ENCODE measurements at regions not wholly inside any gene's neighbourhood (a gene's known extent, or its start where the extent isn't known, plus 50 kb on each side); places are given as distances from the start of the nearest gene placed in this dataset.

DNA sequence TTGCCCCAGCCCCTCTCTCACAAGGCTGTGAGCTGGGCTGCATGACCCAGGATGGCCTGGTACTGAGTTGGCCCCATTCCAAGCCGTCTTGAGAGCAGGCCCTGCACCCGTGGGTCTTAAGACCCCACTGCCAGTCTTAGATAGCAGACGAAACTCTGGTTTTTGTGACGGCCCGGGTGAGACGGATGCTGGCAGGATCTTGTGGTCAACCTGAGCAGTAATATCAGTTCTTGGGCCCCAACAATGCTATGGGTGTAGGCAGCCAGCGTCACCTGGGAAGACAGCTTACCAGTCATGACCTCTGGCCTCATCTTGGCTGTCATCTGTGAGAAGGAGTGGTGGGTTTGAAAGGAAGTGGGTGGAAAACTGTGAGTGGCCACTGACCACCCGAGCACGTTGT, 305.8 kb downstream of the ARRDC4 start:
- no peak for DNase-seq (ENCODE audit: low read depth)
- H3K4me3 ChIP-seq (ENCODE audit: low read depth, low read length): no peak overlapping the region
- TF ChIP-seq, protein P1, sequence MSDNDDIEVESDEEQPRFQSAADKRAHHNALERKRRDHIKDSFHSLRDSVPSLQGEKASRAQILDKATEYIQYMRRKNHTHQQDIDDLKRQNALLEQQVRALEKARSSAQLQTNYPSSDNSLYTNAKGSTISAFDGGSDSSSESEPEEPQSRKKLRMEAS (IDR thresholded peaks at IDR 0.05; ENCODE audit: low read depth, low read length): no peak
- no peak for TF ChIP-seq POLR2A (IDR thresholded peaks at IDR 0.05; ENCODE audit: extremely low read depth, insufficient read length)
- no peak for TF ChIP-seq MYC (IDR thresholded peaks at IDR 0.05; ENCODE audit: low read depth, low read length)
- TF ChIP-seq, protein P2, sequence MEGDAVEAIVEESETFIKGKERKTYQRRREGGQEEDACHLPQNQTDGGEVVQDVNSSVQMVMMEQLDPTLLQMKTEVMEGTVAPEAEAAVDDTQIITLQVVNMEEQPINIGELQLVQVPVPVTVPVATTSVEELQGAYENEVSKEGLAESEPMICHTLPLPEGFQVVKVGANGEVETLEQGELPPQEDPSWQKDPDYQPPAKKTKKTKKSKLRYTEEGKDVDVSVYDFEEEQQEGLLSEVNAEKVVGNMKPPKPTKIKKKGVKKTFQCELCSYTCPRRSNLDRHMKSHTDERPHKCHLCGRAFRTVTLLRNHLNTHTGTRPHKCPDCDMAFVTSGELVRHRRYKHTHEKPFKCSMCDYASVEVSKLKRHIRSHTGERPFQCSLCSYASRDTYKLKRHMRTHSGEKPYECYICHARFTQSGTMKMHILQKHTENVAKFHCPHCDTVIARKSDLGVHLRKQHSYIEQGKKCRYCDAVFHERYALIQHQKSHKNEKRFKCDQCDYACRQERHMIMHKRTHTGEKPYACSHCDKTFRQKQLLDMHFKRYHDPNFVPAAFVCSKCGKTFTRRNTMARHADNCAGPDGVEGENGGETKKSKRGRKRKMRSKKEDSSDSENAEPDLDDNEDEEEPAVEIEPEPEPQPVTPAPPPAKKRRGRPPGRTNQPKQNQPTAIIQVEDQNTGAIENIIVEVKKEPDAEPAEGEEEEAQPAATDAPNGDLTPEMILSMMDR (IDR thresholded peaks at IDR 0.05; ENCODE audit: low read depth, low read length): no peak

- H3K4me3 ChIP-seq (ENCODE audit: low read depth, low read length): no peak overlapping the region
- TF ChIP-seq POLR2A (IDR thresholded peaks at IDR 0.05; ENCODE audit: extremely low read depth, insufficient read length) (no peak), MYC (IDR thresholded peaks at IDR 0.05; ENCODE audit: low read depth, low read length) (no peak)
- TF ChIP-seq, protein P2 (IDR thresholded peaks at IDR 0.05; ENCODE audit: low read depth, low read length): no peak
- TF ChIP-seq, protein P1 (IDR thresholded peaks at IDR 0.05; ENCODE audit: low read depth, low read length): no peak
- DNase-seq (ENCODE audit: low read depth): no peak
These were observed 307.7 kb downstream of the ARRDC4 start for GRCh38 chr15:98268163-98268562.

DNA sequence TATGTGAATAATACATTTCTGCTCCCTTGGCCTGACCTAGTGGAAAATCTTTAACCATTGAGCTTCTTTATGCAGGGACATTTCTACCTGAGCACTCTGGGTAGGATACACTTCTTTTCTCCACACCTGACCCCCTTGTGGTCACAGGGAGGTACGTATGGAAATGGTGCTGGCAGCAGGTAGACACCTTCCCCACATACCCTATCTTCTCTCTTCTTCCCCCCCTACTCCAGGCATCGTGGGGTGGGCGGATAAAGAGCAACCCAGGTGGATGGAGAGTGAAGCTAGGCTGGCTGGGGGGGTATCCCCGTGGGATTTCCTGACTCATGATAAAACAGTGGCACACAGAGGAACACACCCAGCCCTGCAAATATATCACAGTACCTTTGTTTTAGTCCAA, 312.1 kb downstream of the ARRDC4 start:
- no peak overlapping the region for H3K4me3 ChIP-seq (ENCODE audit: low read depth, low read length)
- no peak for DNase-seq (ENCODE audit: low read depth)
- TF ChIP-seq MYC (IDR thresholded peaks at IDR 0.05; ENCODE audit: low read depth, low read length): no peak
- TF ChIP-seq, protein P1 (IDR thresholded peaks at IDR 0.05; ENCODE audit: low read depth, low read length): no peak
- no peak for TF ChIP-seq POLR2A (IDR thresholded peaks at IDR 0.05; ENCODE audit: extremely low read depth, insufficient read length)
- TF ChIP-seq, protein P2 (IDR thresholded peaks at IDR 0.05; ENCODE audit: low read depth, low read length): no peak

- TF ChIP-seq MYC (IDR thresholded peaks at IDR 0.05; ENCODE audit: low read depth, low read length): no peak
- TF ChIP-seq POLR2A (IDR thresholded peaks at IDR 0.05; ENCODE audit: extremely low read depth, insufficient read length): no peak
- TF ChIP-seq, protein P2 (IDR thresholded peaks at IDR 0.05; ENCODE audit: low read depth, low read length): no peak
- TF ChIP-seq, protein P1 (IDR thresholded peaks at IDR 0.05; ENCODE audit: low read depth, low read length): no peak
These were observed 315.5 kb downstream of the ARRDC4 start for GRCh38 chr15:98276018-98276417.

GRCh38 chr15:98277602-98278001, 317.1 kb downstream of the ARRDC4 start:
- no peak overlapping the region for H3K4me3 ChIP-seq (ENCODE audit: low read depth, low read length)
- DNase-seq (ENCODE audit: low read depth): no peak
- TF ChIP-seq, protein P2 (IDR thresholded peaks at IDR 0.05; ENCODE audit: low read depth, low read length): no peak
- TF ChIP-seq POLR2A (IDR thresholded peaks at IDR 0.05; ENCODE audit: extremely low read depth, insufficient read length) (no peak), MYC (IDR thresholded peaks at IDR 0.05; ENCODE audit: low read depth, low read length) (no peak)
- TF ChIP-seq, protein P1 (IDR thresholded peaks at IDR 0.05; ENCODE audit: low read depth, low read length): no peak

More at GRCh38 chr15:98276018-98276417, 315.5 kb downstream of the ARRDC4 start:
- H3K4me3 ChIP-seq (ENCODE audit: low read depth, low read length): no peak overlapping the region
- DNase-seq (ENCODE audit: low read depth): no peak

Measured in NB4 (cell line).